SK-N-SH treated with all-trans-retinoic acid at 6 μM for 48 hours (cell line): ENCODE measurements at regions not wholly inside any gene's neighbourhood (a gene's known extent, or its start where the extent isn't known, plus 50 kb on each side); places are given as distances from the start of the nearest gene placed in this dataset.

ENCODE experiments used
- ARNTL ChIP-seq: fragments of 450-650 bp; formaldehyde crosslinking; IDR thresholded peaks from 2 replicates; pipeline ENCODE4 v1.5.0; 2020; ENCODE audit warnings: low read depth, mild to moderate bottlenecking, moderate library complexity, borderline replicate concordance
- BACH2 ChIP-seq: fragments of 250-450 bp; sonication (Bioruptor Pico); IDR thresholded peaks from 2 replicates; pipeline ENCODE4 v1.9.0; 2021; ENCODE audit warnings: mild to moderate bottlenecking, borderline replicate concordance
- CSDC2 ChIP-seq: fragments of 250-450 bp; sonication (Bioruptor Pico); IDR thresholded peaks from 2 replicates; pipeline ENCODE4 v1.5.0; 2020; ENCODE audit warnings: mild to moderate bottlenecking, moderate library complexity
- ISL1 ChIP-seq: fragments of 250-450 bp; sonication (Bioruptor Pico); IDR thresholded peaks from 2 replicates; pipeline ENCODE4 v2.1.2; 2022; ENCODE audit warnings: mild to moderate bottlenecking, moderate library complexity
- PATZ1 ChIP-seq: fragments of 250-450 bp; sonication (Bioruptor Pico); IDR thresholded peaks from 2 replicates; pipeline ENCODE4 v1.8.0; 2020; ENCODE audit warnings: mild to moderate bottlenecking, moderate library complexity, borderline replicate concordance
- PPARA ChIP-seq: fragments of 250-450 bp; sonication (Bioruptor Pico); IDR thresholded peaks from 2 replicates; pipeline ENCODE4 v1.5.0; 2020; ENCODE audit warnings: mild to moderate bottlenecking, borderline replicate concordance
- RARB ChIP-seq: fragments of 250-450 bp; sonication (Bioruptor Pico); IDR thresholded peaks from 2 replicates; pipeline ENCODE4 v1.8.0; 2021; ENCODE audit warnings: mild to moderate bottlenecking, moderate library complexity
- SNAI2 ChIP-seq: fragments of 250-450 bp; sonication (Bioruptor Pico); IDR thresholded peaks from 2 replicates; pipeline ENCODE4 v1.5.0; 2020; ENCODE audit warnings: mild to moderate bottlenecking, moderate library complexity
- TCF4 ChIP-seq: fragments of 250-450 bp; sonication (Bioruptor Pico); IDR thresholded peaks from 2 replicates; pipeline ENCODE4 v1.8.0; 2021; ENCODE audit warnings: mild to moderate bottlenecking, moderate library complexity, borderline replicate concordance
- ZC3H10 ChIP-seq: fragments of 250-450 bp; sonication (Bioruptor Pico); IDR thresholded peaks from 2 replicates; pipeline ENCODE4 v1.5.1; 2021; ENCODE audit warnings: mild to moderate bottlenecking, moderate library complexity
- ZFP3 ChIP-seq: fragments of 250-450 bp; sonication (Bioruptor Pico); IDR thresholded peaks from 2 replicates; pipeline ENCODE4 v1.5.0; 2020; ENCODE audit warnings: mild to moderate bottlenecking, moderate library complexity
- ZFP30 ChIP-seq: fragments of 450-650 bp; formaldehyde crosslinking; IDR thresholded peaks from 2 replicates; pipeline ENCODE4 v1.5.0; 2022; ENCODE audit warnings: mild to moderate bottlenecking, moderate library complexity
- ZNF565 ChIP-seq: fragments of 450-650 bp; formaldehyde crosslinking; conservative IDR thresholded peaks from 2 replicates; pipeline ENCODE4 v1.5.0; 2020; ENCODE audit warnings: low read depth, mild to moderate bottlenecking, moderate library complexity
- TF ChIP-seq, protein P1 (sequence below): fragments of 250-450 bp; sonication (Bioruptor Pico); IDR thresholded peaks from 2 replicates; pipeline ENCODE4 v1.5.1; 2020; ENCODE audit warnings: low read depth, mild to moderate bottlenecking, moderate library complexity

- TF ChIP-seq ISL1 (CRISPR knock-in tag) (no peak), BACH2 (CRISPR knock-in tag) (no peak), ZC3H10 (CRISPR knock-in tag) (no peak), ZFP3 (CRISPR knock-in tag) (no peak), PATZ1 (CRISPR knock-in tag) (no peak), ARNTL (CRISPR knock-in tag) (no peak), ZNF565 (no peak), ZFP30 (CRISPR knock-in tag) (no peak), PPARA (no peak), RARB (CRISPR knock-in tag) (no peak), SNAI2 (CRISPR knock-in tag) (no peak), TCF4 (no peak), CSDC2 (CRISPR knock-in tag) (no peak)
- TF ChIP-seq, protein P1, sequence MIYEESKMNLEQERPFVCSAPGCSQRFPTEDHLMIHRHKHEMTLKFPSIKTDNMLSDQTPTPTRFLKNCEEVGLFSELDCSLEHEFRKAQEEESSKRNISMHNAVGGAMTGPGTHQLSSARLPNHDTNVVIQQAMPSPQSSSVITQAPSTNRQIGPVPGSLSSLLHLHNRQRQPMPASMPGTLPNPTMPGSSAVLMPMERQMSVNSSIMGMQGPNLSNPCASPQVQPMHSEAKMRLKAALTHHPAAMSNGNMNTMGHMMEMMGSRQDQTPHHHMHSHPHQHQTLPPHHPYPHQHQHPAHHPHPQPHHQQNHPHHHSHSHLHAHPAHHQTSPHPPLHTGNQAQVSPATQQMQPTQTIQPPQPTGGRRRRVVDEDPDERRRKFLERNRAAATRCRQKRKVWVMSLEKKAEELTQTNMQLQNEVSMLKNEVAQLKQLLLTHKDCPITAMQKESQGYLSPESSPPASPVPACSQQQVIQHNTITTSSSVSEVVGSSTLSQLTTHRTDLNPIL (CRISPR knock-in tag): no peak
Measured at GRCh38 chr14:101293605-101294004, 267.7 kb upstream of the DIO3 start.
